ENCODE measurements at regions not wholly inside any gene's neighbourhood (a gene's known extent, or its start where the extent isn't known, plus 50 kb on each side); places are given as distances from the start of the nearest gene placed in this dataset.

GRCh38 chr3:177348974-177349373 is 151.7 kb upstream of the TBL1XR1 start:
- no peak for TF ChIP-seq CTCF (conservative IDR thresholded peaks at IDR 0.05)
- no peak for TF ChIP-seq ZFX (IDR thresholded peaks at IDR 0.05)

Measured in C4-2B (cell line).